HG03108 (cell line): ENCODE measurements at regions not wholly inside any gene's neighbourhood (a gene's known extent, or its start where the extent isn't known, plus 50 kb on each side); places are given as distances from the start of the nearest gene placed in this dataset.

ENCODE experiments used
- ATAC-seq: cut with Tn5 transposase; IDR thresholded peaks from one replicate; pipeline ENCODE4 v1.9.1; 2021; ENCODE audit warnings: moderate library complexity; ENCODE audit not compliant: unreplicated experiment

DNA sequence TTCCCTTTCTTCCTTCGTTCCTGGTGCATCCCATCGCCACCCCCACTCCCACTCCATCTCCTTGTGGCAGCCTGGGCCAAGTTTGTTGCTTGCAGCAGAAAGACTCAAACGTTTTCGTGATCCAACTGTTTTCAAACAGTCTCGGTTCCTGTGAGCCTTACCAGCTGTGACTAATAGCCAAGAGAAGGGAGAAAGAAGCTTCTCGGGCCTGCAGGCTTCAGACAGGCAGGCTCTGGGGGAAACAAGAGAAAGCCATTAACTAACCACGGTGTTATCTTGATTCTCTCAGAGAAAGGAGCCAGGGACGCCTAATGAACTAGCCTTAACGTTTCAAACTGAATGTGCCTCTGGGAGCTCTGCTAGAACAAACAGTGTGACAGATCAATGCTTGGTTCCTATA, 742.0 kb downstream of the NR2F2 start:
- no peak for ATAC-seq

GRCh38 chr15:97076011-97076410, 745.5 kb downstream of the NR2F2 start:
- ATAC-seq: no peak

- no peak for ATAC-seq
Measured at GRCh38 chr15:97077975-97078374, 747.5 kb downstream of the NR2F2 start.

- no peak for ATAC-seq
Measured at GRCh38 chr15:97078591-97078990, 748.1 kb downstream of the NR2F2 start.

DNA sequence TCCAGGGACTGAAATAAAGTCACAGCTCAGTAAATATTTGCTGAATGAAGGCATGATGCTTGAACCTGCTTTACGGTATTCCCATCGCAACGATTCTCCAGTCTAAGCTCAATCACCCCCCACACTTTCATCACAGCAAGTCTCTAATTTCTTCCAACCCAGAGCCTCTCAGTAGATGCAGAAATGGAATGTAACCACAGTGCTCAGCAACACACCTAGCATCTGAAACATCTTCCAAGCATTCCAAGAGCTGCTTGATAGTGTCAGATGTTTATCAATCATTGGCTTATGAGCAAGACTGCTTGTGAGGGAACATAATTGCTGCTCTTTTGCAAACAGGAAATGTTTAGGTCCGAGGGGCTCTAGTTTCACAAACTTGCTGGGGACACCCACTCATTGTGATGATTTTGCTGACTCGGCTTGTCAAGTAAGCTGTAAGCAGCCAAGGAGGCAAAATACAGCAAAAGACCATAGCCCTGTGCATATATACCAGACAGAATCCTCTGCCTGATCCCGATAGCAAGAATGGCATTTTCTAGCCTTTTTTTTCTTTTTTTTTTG, 751.2 kb downstream of the NR2F2 start:
- ATAC-seq: no peak

DNA sequence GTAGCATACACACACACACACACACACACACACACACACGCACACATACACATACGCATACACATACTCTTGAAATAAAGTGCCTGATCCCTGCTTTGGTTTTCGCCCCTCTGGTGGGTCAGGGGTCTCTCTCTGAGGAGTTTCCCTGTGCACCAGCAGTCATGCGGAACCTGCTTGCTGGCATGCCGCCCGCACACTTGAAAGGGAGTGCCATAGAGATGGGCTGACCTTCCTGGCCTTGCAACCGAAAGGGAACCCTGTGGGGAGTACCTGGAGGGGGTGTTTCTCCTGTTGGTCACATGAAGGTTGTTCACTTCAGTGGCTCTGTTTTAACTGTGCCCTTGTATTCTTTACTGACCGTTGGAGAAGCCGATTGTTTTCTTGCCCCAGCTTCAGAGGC, 752.3 kb downstream of the NR2F2 start:
- ATAC-seq: no peak

DNA sequence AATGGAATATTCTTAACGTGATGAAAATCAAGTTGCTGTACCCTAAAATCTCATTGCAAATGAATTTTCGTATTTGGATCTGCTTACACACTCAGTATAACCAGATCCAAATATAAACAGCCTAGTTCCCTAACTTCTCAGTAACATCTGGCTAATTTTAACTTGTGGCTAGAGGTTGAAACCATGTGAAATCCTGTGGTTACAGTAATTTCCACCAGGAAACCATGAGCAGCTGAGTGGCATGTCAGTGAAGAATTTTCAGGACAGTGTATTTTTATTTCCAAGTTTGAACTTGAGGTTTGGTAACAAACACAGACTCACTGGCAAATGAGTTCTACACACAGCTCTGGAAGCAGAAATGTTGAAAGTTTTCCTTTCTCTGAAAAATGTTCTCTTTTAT, 754.1 kb downstream of the NR2F2 start:
- ATAC-seq: no peak

GRCh38 chr15:97085731-97086130, 755.2 kb downstream of the NR2F2 start:
- no peak for ATAC-seq

DNA sequence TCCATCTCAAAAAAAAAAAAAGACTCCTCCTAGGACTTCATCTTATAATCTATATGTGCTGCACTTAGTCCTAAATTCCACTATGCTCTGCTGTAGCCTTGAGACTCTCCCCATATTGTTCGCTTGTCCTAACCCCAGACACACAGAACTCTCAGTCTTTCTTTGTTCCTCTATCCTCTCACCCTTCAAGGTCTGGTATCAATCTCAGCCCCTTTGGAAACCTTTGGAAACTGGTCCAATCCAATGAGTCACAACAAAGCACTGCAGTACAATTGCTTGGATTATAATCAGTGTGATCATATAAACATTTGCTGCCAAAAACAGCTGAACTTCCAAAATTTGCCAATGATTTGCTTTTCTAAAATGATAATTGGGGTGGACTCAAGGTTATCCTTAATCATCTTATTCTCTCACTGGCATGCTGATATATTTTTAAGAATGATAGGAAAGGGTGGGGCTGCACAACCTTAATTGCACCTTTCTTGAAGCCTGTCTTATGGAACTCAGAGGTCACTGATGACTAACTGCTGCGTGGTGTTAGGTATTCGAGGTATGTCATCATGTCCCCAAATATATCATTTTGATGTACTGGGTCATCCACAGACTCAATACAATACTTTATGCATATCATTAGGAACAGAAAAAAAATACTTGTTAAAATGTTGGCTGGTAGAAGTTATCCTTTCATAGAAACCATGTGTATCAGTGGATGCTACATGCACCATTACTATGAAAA, 756.7 kb downstream of the NR2F2 start:
- no peak for ATAC-seq

DNA sequence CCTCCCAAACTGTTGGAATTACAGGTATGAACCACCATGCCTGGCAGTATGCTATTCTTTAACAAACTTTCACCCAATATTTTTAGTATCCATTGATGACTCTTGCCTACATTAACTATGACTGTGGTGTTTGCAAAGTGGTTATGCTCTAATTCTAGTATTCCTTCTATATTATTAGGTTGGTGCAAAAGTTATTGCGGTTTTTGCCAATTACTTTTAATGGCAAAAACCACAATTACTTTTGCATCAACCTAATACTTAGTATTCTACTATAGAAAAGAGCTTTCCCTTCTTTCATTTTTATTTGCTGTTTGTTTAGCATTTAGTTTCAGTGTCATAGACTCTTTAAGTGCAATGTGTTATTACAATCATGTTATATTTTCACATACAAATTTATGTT, 760.6 kb downstream of the NR2F2 start:
- ATAC-seq: no peak

DNA sequence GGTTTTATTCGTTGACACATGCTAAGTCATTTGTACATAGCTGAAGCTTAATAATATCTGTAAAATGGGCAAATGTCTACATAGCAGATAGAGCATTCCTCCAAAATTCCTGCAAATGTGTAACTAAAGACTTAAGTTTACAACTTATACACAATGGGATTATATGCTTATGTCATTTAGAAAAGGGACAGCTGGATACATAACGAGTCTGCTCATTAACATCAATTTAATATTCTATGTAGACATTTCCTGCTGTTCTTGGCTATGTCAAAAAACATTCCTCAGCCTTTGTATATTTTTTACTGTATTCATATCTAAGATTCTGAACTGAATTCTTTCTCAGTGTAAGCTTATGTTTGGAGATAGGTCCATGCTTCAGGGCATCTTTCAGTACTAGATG, 762.2 kb downstream of the NR2F2 start:
- ATAC-seq: no peak

DNA sequence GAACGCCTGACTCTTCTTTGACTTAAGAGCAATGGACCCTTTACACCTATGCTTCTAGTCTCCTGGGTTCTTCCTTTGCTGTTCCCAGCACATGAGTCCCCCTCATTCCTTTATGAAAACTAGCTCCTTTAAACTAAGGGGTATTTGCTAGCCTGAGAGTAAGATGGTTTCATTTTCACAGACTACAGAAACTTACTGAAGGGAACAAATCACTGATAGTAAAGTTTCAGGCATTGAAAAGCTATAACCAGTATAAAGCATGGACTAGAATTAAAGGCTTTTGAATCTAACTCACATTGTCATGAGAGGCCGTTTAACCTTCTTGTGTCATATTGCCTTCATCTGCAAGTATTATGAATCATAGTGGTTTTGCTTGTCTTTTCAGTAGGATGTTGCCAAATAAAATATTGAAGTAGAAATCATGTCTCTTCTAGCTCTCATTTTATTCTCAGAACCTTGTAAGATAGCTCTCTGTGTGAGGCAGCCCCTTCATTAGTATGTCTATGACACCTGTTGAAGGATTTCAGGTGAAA, 765.9 kb downstream of the NR2F2 start:
- ATAC-seq: no peak

- no peak for ATAC-seq
Measured at GRCh38 chr15:97099040-97099439, 768.5 kb downstream of the NR2F2 start.

DNA sequence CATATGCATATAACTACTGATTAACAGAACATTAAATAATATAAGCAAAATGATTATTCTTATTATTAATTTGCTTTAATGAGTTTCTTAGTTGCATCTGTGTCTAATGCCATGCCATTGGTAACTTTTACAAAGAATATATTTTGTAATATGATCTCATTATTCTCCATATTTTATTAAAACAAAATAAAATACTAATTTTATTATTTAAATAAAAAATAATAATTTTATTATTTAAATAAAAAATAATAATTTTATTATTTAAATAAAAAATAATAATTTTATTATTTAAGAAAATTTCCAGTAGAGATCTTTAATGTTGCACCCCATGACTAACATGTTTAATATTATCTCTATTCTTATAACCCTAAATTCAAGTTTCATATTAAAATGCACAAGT, 771.1 kb downstream of the NR2F2 start:
- ATAC-seq: no peak

GRCh38 chr15:97114900-97115760, 784.6 kb downstream of the NR2F2 start:
- no peak for ATAC-seq

DNA sequence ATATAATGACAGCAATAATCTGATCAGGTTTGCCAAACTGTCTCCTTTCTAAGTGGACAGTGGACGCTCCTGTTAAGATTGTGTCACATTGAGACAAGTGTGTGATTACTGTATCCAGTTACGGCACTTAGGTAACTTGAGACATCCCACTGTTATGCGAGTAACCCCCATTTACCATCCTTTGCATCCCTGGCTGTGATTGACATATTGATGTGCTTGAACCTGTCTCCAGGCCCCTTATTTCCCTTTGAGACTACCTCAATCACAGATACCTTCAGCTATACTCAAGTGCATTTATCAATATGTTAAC, 785.2 kb downstream of the NR2F2 start:
- no peak for ATAC-seq

DNA sequence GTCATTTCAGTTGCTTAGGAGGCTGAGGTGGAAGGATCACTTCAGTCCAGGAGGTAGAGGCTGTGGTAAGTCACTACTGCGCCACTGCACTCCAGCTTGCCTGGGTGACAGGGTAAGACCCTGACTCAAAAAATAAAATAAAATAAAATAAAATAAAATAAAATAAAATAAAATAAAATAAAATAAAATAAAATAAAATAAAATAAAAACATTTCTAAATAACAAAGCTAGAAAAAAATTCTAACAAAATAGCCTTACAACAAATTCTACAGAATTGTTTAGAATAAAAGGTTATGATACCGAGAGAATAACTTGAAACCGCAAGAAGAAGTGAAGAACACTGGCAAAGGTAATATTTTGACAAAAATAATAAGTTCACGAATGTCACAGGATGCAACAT, 794.3 kb downstream of the NR2F2 start:
- no peak for ATAC-seq

GRCh38 chr15:97126553-97127233, 796.2 kb downstream of the NR2F2 start:
- ATAC-seq: no peak

- no peak for ATAC-seq
Measured at GRCh38 chr15:97129674-97130073, 799.2 kb downstream of the NR2F2 start.

GRCh38 chr15:97140216-97140615, 809.7 kb downstream of the NR2F2 start:
- ATAC-seq: no peak

GRCh38 chr15:97141360-97141759, 810.9 kb downstream of the NR2F2 start:
- ATAC-seq: no peak
